A549 (cell line): ENCODE measurements at regions not wholly inside any gene's neighbourhood (a gene's known extent, or its start where the extent isn't known, plus 50 kb on each side); places are given as distances from the start of the nearest gene placed in this dataset.
"Not testable (repeated sequence)": the region's sequence is repeated elsewhere in the genome, so short reads cannot be mapped to it uniquely, and the experiment has no call there.

Experiments
- ATAC-seq, 2 experiments: fragments of 200-7000 bp in 1 of 2; fragments of >200 bp in 1 of 2; cut with Nextera tagmentation in 1 of 2; cut with Tn5 transposase in 1 of 2; 3 replicates each; pipeline versions ENCODE4 v1.8.0 to v1.9.1; 2018 to 2020; ENCODE audit warnings: mild to moderate bottlenecking in 1 of 2, moderate library complexity in 1 of 2
- CTCF ChIA-PET: fragments of 300-600 bp; sonication (Branson Sonifier 250); formaldehyde crosslinking; extraction: SDS; loops from one replicate; lab custom pipeline; 2021; ENCODE audit warnings: antibody characterized with exemption, inconsistent platforms; lab: Yijun Ruan, JAX
- POLR2A ChIA-PET: fragments of 350-600 bp; formaldehyde crosslinking; extraction: SDS; loops from one replicate; lab custom pipeline; 2021; ENCODE audit warnings: antibody characterized with exemption, inconsistent platforms; lab: Yijun Ruan, JAX
- DNase-seq, 2 experiments: peaks; one replicate each; pipeline versions ENCODE4 v3.0.0 to v3.0.0-alpha.2; 2011 to 2016; ENCODE audit warnings: low read depth in 1 of 2, low spot score in 1 of 2
- FAIRE-seq: peaks from 2 replicates; lab custom pipeline; 2011; peaks lifted over from hg19 to GRCh38; lab: Jason Lieb, UNC
- H3K27ac ChIP-seq, 2 experiments: fragments of >200 bp; sonication (Bioruptor Twin); formaldehyde crosslinking; 3 replicates each; pipeline ENCODE4 v1.5.1; 2016 to 2017
- H3K4me1 ChIP-seq: fragments of >200 bp; sonication (Bioruptor Twin); formaldehyde crosslinking; 3 replicates; pipeline ENCODE4 v1.6.1; 2016
- H3K4me2 ChIP-seq: fragments of >200 bp; sonication (Bioruptor Twin); formaldehyde crosslinking; 3 replicates; pipeline ENCODE4 v1.6.1; 2016
- H3K4me3 ChIP-seq: fragments of >200 bp; sonication (Bioruptor Twin); formaldehyde crosslinking; 3 replicates; pipeline ENCODE4 v1.5.1; 2016
- H3K9me3 ChIP-seq: fragments of >200 bp; sonication (Bioruptor Twin); formaldehyde crosslinking; 3 replicates; pipeline ENCODE4 v1.6.1; 2016
- CBX2 ChIP-seq: fragments of 200-600 bp; sonication (generic); IDR thresholded peaks from 2 replicates; pipeline ENCODE4 v1.6.1; 2016; ENCODE audit warnings: low read depth, mild to moderate bottlenecking, borderline replicate concordance
- CBX8 ChIP-seq: fragments of 200-600 bp; sonication (generic); IDR thresholded peaks from 2 replicates; pipeline ENCODE4 v1.6.1; 2016
- CEBPB ChIP-seq, 2 experiments: fragments of >200 bp in 1 of 2; sonication (Bioruptor Twin) in 1 of 2; formaldehyde crosslinking in 1 of 2; IDR thresholded peaks; 2 replicates each; pipeline ENCODE4 v1.6.1; 2012 to 2016
- CHD2 ChIP-seq: fragments of 150-350 bp; IDR thresholded peaks from 2 replicates; pipeline ENCODE4 v1.6.1; 2014; ENCODE audit warnings: low read length; ENCODE audit not compliant: partially characterized antibody
- EHF ChIP-seq: fragments of 250-450 bp; sonication (Bioruptor Pico); IDR thresholded peaks from 2 replicates; pipeline ENCODE4 v1.5.0; 2020; ENCODE audit warnings: mild to moderate bottlenecking
- ESRRA ChIP-seq: fragments of 150-350 bp; IDR thresholded peaks from 2 replicates; pipeline ENCODE4 v1.6.1; 2014; ENCODE audit warnings: mild to moderate bottlenecking, low read length, borderline replicate concordance
- GATA3 ChIP-seq: IDR thresholded peaks from 2 replicates; pipeline ENCODE4 v1.6.1; 2012; ENCODE audit warnings: borderline replicate concordance
- HDAC2 ChIP-seq: fragments of 200-600 bp; sonication (generic); IDR thresholded peaks from 2 replicates; pipeline ENCODE4 v1.6.1; 2016
- HES2 ChIP-seq: fragments of >200 bp; sonication (Bioruptor Twin); formaldehyde crosslinking; IDR thresholded peaks from 2 replicates; pipeline ENCODE4 v1.6.1; 2016
- HEYL ChIP-seq: fragments of 250-450 bp; sonication (Bioruptor Pico); IDR thresholded peaks from 2 replicates; pipeline ENCODE4 v1.8.0; 2021; ENCODE audit warnings: mild to moderate bottlenecking, moderate library complexity
- HOXB13 ChIP-seq: fragments of 250-450 bp; sonication (Bioruptor Pico); IDR thresholded peaks from 2 replicates; pipeline ENCODE4 v1.5.0; 2020; ENCODE audit warnings: low read depth, mild to moderate bottlenecking, moderate library complexity
- HOXB5 ChIP-seq: fragments of 250-450 bp; sonication (Bioruptor Pico); IDR thresholded peaks from 2 replicates; pipeline ENCODE4 v1.5.0; 2020; ENCODE audit warnings: mild to moderate bottlenecking, moderate library complexity
- JUNB ChIP-seq: fragments of >200 bp; sonication (Bioruptor Twin); formaldehyde crosslinking; IDR thresholded peaks from 2 replicates; pipeline ENCODE4 v1.6.1; 2016
- MAZ ChIP-seq: fragments of 150-350 bp; IDR thresholded peaks from 2 replicates; pipeline ENCODE4 v1.6.1; 2014; ENCODE audit warnings: antibody characterized with exemption, low read depth, low read length, borderline replicate concordance
- MYC ChIP-seq: IDR thresholded peaks from 2 replicates; pipeline ENCODE4 v1.6.1; 2012; ENCODE audit warnings: mild to moderate bottlenecking, inconsistent platforms, low read length, improper control_type of control experiment, borderline replicate concordance
- NFE2L2 ChIP-seq: fragments of 150-350 bp; conservative IDR thresholded peaks from 2 replicates; pipeline ENCODE4 v1.6.1; 2014; ENCODE audit warnings: low read length
- PHF8 ChIP-seq: fragments of 200-600 bp; sonication (generic); IDR thresholded peaks from 2 replicates; pipeline ENCODE4 v1.6.1; 2016; ENCODE audit warnings: low read depth, mild to moderate bottlenecking, antibody characterized with exemption, moderate library complexity, borderline replicate concordance
- POLR2A ChIP-seq: IDR thresholded peaks from 2 replicates; pipeline ENCODE4 v1.6.1; 2012; ENCODE audit warnings: mild to moderate bottlenecking, low read length
- RARB ChIP-seq: fragments of 250-450 bp; sonication (Bioruptor Pico); IDR thresholded peaks from 2 replicates; pipeline ENCODE4 v1.8.0; 2021; ENCODE audit warnings: mild to moderate bottlenecking, moderate library complexity
- RNF2 ChIP-seq: fragments of 200-600 bp; sonication (generic); IDR thresholded peaks from 2 replicates; pipeline ENCODE4 v1.6.1; 2016; ENCODE audit warnings: low read depth, mild to moderate bottlenecking, antibody characterized with exemption, moderate library complexity, borderline replicate concordance
- TFCP2L1 ChIP-seq: fragments of 250-450 bp; sonication (Bioruptor Pico); IDR thresholded peaks from 2 replicates; pipeline ENCODE4 v1.5.0; 2021; ENCODE audit warnings: mild to moderate bottlenecking
- ZC3H11A ChIP-seq: fragments of 450-650 bp; IDR thresholded peaks from 2 replicates; pipeline ENCODE4 v1.6.1; 2014; ENCODE audit warnings: antibody characterized with exemption, mild to moderate bottlenecking
- WGBS: methylation state at CpG from one replicate; pipeline ENCODE4 v1.1.6; 2017; ENCODE audit errors: missing lambda C conversion rate; 5-methylcytosine and 5-hydroxymethylcytosine counted together
- TF ChIP-seq, protein P1 (sequence below): IDR thresholded peaks from 2 replicates; pipeline ENCODE4 v1.6.1; 2012
- TF ChIP-seq, protein P2 (sequence below): fragments of 450-650 bp; IDR thresholded peaks from 2 replicates; pipeline ENCODE4 v1.6.1; 2014; ENCODE audit warnings: antibody characterized with exemption
- TF ChIP-seq, protein P3 (sequence below): IDR thresholded peaks from 2 replicates; pipeline ENCODE4 v1.6.1; 2012
- TF ChIP-seq, protein P4 (sequence below): fragments of 150-350 bp; IDR thresholded peaks from 2 replicates; pipeline ENCODE4 v1.6.1; 2014; ENCODE audit warnings: low read depth, mild to moderate bottlenecking, low read length

GRCh38 chr7:65295409-65295808 lies 78.2 kb upstream of the ZNF92 start:
- 65% methylated on average over 2 of the region's 2 CpGs for WGBS
- no peak overlapping the region for H3K4me2 ChIP-seq
- H3K27ac ChIP-seq = no peak overlapping the region
- H3K9me3 ChIP-seq = no peaks in the 10 kb centered on the region
- DNase-seq (no peak), FAIRE-seq (no peak), ATAC-seq (no peak)
- no peak overlapping the region for H3K4me3 ChIP-seq
- TF ChIP-seq MAZ (no peak), HDAC2 (no peak), ESRRA (no peak), CBX8 (no peak), HOXB13 (CRISPR knock-in tag) (no peak), CHD2 (no peak), ZC3H11A (no peak), RARB (no peak), POLR2A (no peak), CEBPB (IDR thresholded peaks at IDR 0.05) (no peak), HOXB5 (CRISPR knock-in tag) (no peak), MYC (no peak), NFE2L2 (no peak), HES2 (no peak)
- TF ChIP-seq, protein P1, sequence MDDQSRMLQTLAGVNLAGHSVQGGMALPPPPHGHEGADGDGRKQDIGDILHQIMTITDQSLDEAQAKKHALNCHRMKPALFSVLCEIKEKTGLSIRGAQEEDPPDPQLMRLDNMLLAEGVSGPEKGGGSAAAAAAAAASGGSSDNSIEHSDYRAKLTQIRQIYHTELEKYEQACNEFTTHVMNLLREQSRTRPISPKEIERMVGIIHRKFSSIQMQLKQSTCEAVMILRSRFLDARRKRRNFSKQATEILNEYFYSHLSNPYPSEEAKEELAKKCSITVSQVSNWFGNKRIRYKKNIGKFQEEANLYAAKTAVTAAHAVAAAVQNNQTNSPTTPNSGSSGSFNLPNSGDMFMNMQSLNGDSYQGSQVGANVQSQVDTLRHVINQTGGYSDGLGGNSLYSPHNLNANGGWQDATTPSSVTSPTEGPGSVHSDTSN = no peak
- TF ChIP-seq, protein P2, sequence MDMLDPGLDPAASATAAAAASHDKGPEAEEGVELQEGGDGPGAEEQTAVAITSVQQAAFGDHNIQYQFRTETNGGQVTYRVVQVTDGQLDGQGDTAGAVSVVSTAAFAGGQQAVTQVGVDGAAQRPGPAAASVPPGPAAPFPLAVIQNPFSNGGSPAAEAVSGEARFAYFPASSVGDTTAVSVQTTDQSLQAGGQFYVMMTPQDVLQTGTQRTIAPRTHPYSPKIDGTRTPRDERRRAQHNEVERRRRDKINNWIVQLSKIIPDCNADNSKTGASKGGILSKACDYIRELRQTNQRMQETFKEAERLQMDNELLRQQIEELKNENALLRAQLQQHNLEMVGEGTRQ = no peak
- TF ChIP-seq, protein P3, sequence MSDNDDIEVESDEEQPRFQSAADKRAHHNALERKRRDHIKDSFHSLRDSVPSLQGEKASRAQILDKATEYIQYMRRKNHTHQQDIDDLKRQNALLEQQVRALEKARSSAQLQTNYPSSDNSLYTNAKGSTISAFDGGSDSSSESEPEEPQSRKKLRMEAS = no peak
- ChIA-PET CTCF (interaction anchor here (1.5 kb wide), 1 partner anchor 13 kb away, joined by 4 read pairs; no protein-coding TSS in a partner anchor), POLR2A (no interaction called here)
- H3K4me1 ChIP-seq = no peaks in the 10 kb centered on the region

GRCh38 chr7:65290340-65290739 lies 83.3 kb upstream of the ZNF92 start:
- ATAC-seq, H3K27ac ChIP-seq, H3K4me2 ChIP-seq, H3K4me1 ChIP-seq, POLR2A ChIA-PET, H3K4me3 ChIP-seq, FAIRE-seq, DNase-seq, H3K9me3 ChIP-seq: not testable (repeated sequence)
- CTCF ChIA-PET = interaction anchor here (1.1 kb wide), 1 partner anchor 17 kb away, joined by 3 read pairs; no protein-coding TSS in a partner anchor
- 90% methylated on average over 9 of the region's 9 CpGs for WGBS

DNA sequence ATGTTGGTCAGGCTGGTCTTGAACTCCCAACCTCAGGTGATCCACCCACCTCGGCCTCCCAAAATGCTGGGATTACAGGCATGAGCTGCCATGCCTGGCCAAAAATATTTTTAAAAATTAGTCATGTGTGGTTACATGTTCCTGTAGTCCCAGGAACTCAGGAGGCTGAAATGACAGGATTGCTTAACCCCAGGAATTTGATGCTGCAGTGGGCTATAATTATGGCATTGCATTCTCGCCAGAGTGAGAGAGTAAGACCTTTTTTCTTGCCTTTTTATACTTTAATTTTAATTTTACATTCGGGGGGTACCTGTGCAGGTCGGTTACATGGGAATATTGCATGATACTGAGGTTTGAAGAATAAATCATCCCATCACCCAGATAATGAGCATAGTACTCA lies 86.6 kb upstream of the ZNF92 start:
- ATAC-seq (no peak), FAIRE-seq (no peak), DNase-seq (no peak)
- POLR2A ChIA-PET = no interaction called here
- H3K27ac ChIP-seq = no peak overlapping the region
- TF ChIP-seq JUNB = no peak
- no peak for TF ChIP-seq CBX8
- TF ChIP-seq, protein P4, sequence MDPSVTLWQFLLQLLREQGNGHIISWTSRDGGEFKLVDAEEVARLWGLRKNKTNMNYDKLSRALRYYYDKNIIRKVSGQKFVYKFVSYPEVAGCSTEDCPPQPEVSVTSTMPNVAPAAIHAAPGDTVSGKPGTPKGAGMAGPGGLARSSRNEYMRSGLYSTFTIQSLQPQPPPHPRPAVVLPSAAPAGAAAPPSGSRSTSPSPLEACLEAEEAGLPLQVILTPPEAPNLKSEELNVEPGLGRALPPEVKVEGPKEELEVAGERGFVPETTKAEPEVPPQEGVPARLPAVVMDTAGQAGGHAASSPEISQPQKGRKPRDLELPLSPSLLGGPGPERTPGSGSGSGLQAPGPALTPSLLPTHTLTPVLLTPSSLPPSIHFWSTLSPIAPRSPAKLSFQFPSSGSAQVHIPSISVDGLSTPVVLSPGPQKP = no peak
- TF ChIP-seq PHF8 = no peak
- TF ChIP-seq RNF2 = no peak
- no peak for TF ChIP-seq NFE2L2
- TF ChIP-seq EHF (CRISPR knock-in tag) = no peak
- no peak for TF ChIP-seq CBX2
- TF ChIP-seq GATA3 = no peak
- no peak for TF ChIP-seq TFCP2L1
- TF ChIP-seq POLR2A = no peak
- no peak for TF ChIP-seq HEYL (CRISPR knock-in tag)
- TF ChIP-seq, protein P2 = no peak
- H3K4me2 ChIP-seq = no peak overlapping the region
- H3K4me3 ChIP-seq = no peak overlapping the region
- H3K4me1 ChIP-seq = no peaks in the 10 kb centered on the region
- H3K9me3 ChIP-seq = no peaks in the 10 kb centered on the region
- 76% methylated on average over 3 of the region's 4 CpGs for WGBS
- CTCF ChIA-PET = no interaction called here
